Brain microvascular endothelial cell (primary cell): ENCODE measurements at regions not wholly inside any gene's neighbourhood (a gene's known extent, or its start where the extent isn't known, plus 50 kb on each side); places are given as distances from the start of the nearest gene placed in this dataset.

Source experiments
- DNase-seq: peaks from one replicate; pipeline ENCODE4 v3.0.0-alpha.2; 2020
- H3K27ac ChIP-seq: fragments of 250-450 bp; sonication (Bioruptor Pico); 2 replicates; pipeline ENCODE4 v1.5.1; 2020; ENCODE audit warnings: mild to moderate bottlenecking, moderate library complexity
- H3K27me3 ChIP-seq: fragments of 250-450 bp; sonication (Bioruptor Pico); replicated peaks from 2 replicates; pipeline ENCODE4 v1.5.1; 2020; ENCODE audit warnings: mild to moderate bottlenecking
- H3K36me3 ChIP-seq: fragments of 250-450 bp; sonication (Bioruptor Pico); replicated peaks from 2 replicates; pipeline ENCODE4 v1.5.1; 2020; ENCODE audit warnings: mild to moderate bottlenecking
- H3K4me3 ChIP-seq: 2 replicates; pipeline ENCODE4 v1.5.1; 2011; ENCODE audit warnings: low read depth, mild to moderate bottlenecking, control low read depth, low read length, moderate library complexity
- CTCF ChIP-seq: IDR thresholded peaks from 2 replicates; pipeline ENCODE4 v1.5.1; 2011; ENCODE audit warnings: low read depth, mild to moderate bottlenecking, moderate library complexity, low read length, control low read depth, inconsistent platforms; ENCODE audit errors: missing control alignments
- in situ Hi-C: cut with HindIII; loops from 2 replicates; pipeline ENCODE4 v1.10.0; 2017; ENCODE audit warnings: low sequenced_read_pairs, low pct_ligation_motif_present

DNA sequence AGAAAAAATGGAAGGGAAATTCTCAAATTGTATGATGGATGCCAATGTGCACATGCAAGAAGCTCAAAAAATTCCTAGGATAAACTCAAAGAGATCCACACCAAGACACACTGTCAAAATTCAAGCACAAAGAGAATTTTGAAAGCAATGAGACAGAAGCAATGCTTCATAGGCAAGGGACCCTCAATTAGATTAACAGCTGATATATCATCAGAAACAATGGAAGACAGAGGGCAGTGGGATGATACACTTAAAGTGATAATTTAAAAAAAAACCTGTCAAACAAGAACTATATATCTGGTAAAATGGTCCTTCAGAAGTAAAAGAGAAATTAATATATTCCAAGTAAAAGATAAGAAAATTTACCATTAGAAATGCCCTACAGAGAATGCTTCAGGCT, 306.3 kb upstream of the PCDH7 start:
- in situ Hi-C loops: no loop called here
- no peak for TF ChIP-seq CTCF
- DNase-seq: no peak
- Histone ChIP-seq H3K27me3 (no peaks in the 10 kb centered on the region), H3K4me3 (no peak overlapping the region), H3K27ac (no peak overlapping the region), H3K36me3 (no peaks in the 10 kb centered on the region)

DNA sequence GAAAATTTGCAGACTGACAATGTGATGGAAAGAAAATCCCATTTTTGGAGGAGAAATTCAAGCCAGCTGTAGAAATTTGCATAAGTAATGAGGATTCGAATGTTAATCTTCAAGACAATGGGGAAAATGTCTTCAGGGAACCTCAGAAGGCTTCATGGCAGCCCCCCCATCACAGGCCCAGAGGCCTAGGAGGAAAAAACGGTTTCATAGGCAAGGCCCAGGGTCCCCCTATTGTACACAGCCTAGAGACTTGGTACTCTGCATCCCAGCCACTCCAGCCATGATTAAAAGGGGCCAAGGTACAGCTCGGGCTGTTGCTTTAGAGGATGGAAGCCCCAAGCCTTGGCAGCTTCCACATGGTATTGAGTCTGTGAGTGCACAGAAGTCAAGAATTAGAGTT, 303.6 kb upstream of the PCDH7 start:
- no peak for TF ChIP-seq CTCF
- DNase-seq: no peak
- H3K36me3 ChIP-seq: no peaks in the 10 kb centered on the region
- H3K27me3 ChIP-seq: no peaks in the 10 kb centered on the region
- in situ Hi-C loops: no loop called here
- no peak overlapping the region for H3K4me3 ChIP-seq
- no peak overlapping the region for H3K27ac ChIP-seq

DNA sequence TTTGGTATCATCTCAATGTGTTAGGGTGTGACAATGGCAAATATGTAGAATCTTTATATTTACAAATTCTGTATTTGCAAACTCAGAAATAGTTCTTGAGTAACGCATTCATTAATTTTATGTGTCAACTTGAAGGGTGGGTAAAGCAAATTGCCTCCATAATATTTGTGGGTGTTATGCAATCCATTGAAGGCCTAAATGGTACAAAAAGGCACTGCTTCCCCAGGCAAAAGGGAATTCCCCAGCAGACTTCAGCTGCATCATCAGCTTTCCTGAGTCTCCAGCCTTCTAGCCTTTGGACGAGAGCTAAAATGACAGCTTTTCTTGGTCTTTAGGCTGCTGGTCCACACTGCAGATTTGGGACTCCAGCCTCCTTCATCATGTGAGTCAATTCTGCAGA, 292.2 kb upstream of the PCDH7 start:
- H3K27me3 ChIP-seq: no peaks in the 10 kb centered on the region
- in situ Hi-C loops: no loop called here
- H3K36me3 ChIP-seq: no peaks in the 10 kb centered on the region
- H3K4me3 ChIP-seq: no peak overlapping the region
- no peak overlapping the region for H3K27ac ChIP-seq
- no peak for TF ChIP-seq CTCF
- DNase-seq: no peak

- no peak for TF ChIP-seq CTCF
- H3K27ac ChIP-seq: no peak overlapping the region
- peak; percentile 6 for DNase-seq
- H3K4me3 ChIP-seq: no peak overlapping the region
- no peaks in the 10 kb centered on the region for H3K27me3 ChIP-seq
- in situ Hi-C loops: no loop called here
- no peaks in the 10 kb centered on the region for H3K36me3 ChIP-seq
Observed at GRCh38 chr4:30429813-30430761, 290.1 kb upstream of the PCDH7 start.

DNA sequence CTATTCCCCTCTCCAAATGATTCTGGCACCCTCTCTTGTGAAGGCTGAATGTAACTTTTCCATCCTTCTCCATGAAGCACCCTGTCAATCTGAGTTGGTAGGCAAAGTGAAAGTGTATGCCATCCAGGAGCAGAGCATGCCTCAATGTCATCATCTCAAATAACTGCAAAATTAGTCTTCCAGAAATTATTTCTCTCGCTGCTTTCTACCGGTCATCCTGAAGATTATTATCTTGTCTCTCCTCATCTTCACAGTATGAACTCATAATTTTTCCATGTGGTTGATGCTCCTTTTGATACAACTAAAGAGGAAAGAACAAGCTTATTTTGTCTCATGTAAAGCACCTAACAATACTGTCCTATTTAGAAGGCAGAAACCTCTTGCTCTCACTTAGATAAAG, 285.5 kb upstream of the PCDH7 start:
- TF ChIP-seq CTCF: no peak
- Histone ChIP-seq H3K36me3 (no peaks in the 10 kb centered on the region), H3K27ac (no peak overlapping the region), H3K4me3 (no peak overlapping the region), H3K27me3 (no peaks in the 10 kb centered on the region)
- no peak for DNase-seq
- in situ Hi-C loops: no loop called here

DNA sequence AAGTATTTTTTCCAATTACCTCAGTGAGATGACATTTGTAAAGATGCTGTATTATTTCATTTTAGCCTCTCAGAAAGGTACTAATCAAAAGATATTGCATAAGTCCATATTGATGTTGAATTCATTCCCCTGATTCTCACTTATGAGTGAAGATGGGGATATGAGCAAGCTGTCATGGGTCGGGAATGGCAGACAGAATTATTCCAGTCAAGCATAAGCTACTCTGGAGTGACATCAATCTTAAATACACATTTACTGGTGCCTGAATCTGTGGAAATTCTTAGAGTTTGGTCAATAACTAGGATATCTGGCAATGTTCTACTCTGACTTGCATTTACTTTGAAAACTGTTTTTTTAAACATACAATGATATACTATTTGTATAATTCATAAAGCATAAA, 283.8 kb upstream of the PCDH7 start:
- in situ Hi-C loops: no loop called here
- TF ChIP-seq CTCF: no peak
- H3K4me3 ChIP-seq: no peak overlapping the region
- no peak overlapping the region for H3K27ac ChIP-seq
- H3K27me3 ChIP-seq: no peaks in the 10 kb centered on the region
- no peak for DNase-seq
- no peaks in the 10 kb centered on the region for H3K36me3 ChIP-seq
